ENCODE measurements at regions not wholly inside any gene's neighbourhood (a gene's known extent, or its start where the extent isn't known, plus 50 kb on each side); places are given as distances from the start of the nearest gene placed in this dataset.
"Not testable (repeated sequence)": the region's sequence is repeated elsewhere in the genome, so short reads cannot be mapped to it uniquely, and the experiment has no call there.

GRCh38 chr6:10101551-10102252 lies 313.2 kb downstream of the TFAP2A start:
- DNase-seq: no peak

GRCh38 chr6:10099529-10100140 lies 315.2 kb downstream of the TFAP2A start:
- no peak for DNase-seq

GRCh38 chr6:10098756-10099528 lies 315.9 kb downstream of the TFAP2A start:
- DNase-seq: no peak

GRCh38 chr6:10093282-10093681 lies 321.6 kb downstream of the TFAP2A start:
- DNase-seq: no peak

GRCh38 chr6:10084111-10084986 lies 330.5 kb downstream of the TFAP2A start:
- no peak for DNase-seq

DNA sequence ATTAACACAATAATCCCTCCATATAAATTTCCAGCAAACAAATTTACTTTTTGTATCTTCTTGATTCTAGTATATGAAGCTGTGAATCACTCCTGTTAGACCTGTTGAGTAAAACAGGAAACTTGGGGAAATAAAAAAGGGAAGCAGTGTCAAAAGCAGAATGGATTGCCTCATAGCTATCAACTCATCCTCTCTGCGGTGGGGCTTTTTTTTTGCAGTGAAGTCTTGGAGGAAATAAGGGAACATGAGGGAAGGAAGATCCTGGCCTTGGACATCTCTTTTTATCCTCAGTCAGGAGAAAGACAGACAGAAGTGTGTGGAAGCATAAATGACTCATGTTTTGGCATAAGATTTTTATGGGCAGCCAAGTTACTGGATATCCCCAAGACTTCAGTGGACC lies 332.5 kb downstream of the TFAP2A start:
- no peak for DNase-seq

DNA sequence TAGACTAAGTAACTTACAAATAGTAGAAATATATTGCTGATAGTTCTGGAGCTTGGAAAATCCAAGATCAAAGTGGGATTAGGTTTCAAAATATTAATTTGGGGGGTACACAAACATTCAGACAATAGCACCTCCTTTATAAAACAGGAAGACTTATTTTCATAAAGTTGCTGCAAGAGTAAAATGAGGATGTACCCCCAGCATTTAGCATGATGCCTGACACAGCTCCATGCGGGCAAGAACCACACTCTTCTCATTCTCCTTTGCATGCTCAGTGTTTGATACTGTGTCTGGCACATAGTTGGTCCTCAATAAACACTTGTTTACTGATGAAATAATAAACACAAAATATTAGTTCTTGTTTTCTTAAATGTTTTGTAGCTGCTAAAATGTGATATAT lies 332.9 kb downstream of the TFAP2A start:
- DNase-seq: no peak

- DNase-seq: no peak
Measured at GRCh38 chr6:10081075-10081474, 333.8 kb downstream of the TFAP2A start.

DNA sequence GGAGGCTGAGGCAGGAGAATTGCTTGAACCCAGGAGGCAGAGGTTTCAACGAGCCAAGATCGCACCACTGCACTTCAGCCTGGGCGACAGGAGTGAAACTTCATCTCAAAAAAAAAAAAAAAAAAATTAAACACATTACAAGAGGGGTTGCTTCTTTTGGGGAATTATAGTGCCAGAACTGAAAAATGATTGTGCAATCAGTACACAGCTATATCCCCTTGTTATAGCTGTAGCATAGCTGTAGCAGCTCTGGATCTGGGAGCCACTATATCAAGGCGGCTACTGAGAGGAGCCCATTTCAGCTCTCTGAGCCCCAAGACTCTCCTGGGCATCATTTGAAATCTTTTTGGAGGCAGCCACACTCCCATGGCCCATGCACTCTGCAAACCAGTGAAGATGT lies 334.3 kb downstream of the TFAP2A start:
- no peak for DNase-seq

DNA sequence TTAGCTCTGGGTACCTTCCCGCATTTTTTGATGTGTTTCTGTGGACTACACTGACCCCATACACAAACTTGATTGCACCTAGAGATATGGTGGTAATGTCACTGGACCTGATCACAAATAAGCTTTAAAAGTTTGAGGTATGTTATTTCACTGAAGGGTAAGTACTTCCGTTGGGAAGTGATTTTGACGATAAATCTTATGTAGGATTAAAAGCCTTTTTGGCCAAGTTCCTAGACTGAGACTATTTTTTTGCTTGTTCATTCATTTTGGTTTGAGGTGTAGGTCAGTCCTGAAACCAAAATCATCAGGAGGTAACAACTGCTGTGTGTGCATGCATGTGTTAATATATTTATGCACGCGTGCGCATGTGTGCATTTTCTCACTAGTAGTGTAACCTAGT lies 336.3 kb downstream of the TFAP2A start:
- DNase-seq: no peak

- not testable (repeated sequence) for DNase-seq
Measured at GRCh38 chr6:10074726-10075125, 340.1 kb downstream of the TFAP2A start.

GRCh38 chr6:10073341-10073740 lies 341.5 kb downstream of the TFAP2A start:
- DNase-seq: no peak

- DNase-seq: no peak
Measured at GRCh38 chr6:10071631-10072220, 343.1 kb downstream of the TFAP2A start.

GRCh38 chr6:10060004-10060403 lies 354.9 kb downstream of the TFAP2A start:
- DNase-seq: no peak

DNA sequence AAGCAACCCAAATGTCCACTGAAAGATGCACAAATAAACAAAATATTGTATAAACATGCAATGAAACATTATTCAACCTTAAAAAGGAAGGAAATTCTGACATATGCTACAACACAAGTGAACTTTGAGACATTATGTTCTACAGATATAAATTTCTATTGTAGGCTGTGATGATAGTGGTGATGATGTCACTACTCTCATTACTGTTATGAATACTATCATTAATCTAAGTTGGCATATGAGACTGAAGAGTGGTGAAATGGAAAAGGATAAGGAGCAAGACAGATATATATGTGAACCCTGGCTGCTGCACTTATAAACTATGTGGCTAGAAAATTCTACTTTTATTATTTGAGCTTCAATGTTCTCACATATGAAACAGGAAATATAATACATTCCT lies 360.2 kb downstream of the TFAP2A start:
- no peak for DNase-seq

- DNase-seq: no peak
Measured at GRCh38 chr6:10051283-10051682, 363.6 kb downstream of the TFAP2A start.

- no peak for DNase-seq
Measured at GRCh38 chr6:10048370-10049297, 366.2 kb downstream of the TFAP2A start.

DNA sequence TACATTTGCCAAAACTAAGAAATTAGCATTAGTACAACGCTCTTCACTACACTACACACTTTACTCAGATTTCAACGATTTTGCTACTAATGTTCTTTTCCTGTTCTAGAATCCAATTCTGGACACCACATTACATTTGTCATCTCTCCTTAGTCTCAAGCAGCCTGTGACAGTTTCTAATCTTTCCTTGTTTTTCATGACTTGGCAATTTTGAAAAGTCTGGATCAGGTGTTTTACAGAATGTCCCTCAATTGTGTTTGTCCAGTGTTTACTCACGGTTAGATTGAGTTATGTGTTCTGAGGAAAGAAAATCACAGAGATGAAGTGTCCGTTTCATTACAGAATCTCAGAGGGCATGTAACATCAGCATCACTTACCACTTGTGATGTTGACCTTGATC lies 372.6 kb downstream of the TFAP2A start:
- DNase-seq: no peak

GRCh38 chr6:10033223-10033829 lies 381.5 kb downstream of the TFAP2A start:
- no peak for DNase-seq

GRCh38 chr6:10031617-10032016 lies 383.3 kb downstream of the TFAP2A start:
- no peak for DNase-seq

- DNase-seq: no peak
Measured at GRCh38 chr6:10030942-10031537, 383.8 kb downstream of the TFAP2A start.

Measured in stimulated activated CD4-positive, alpha-beta T cell treated with anti-CD3 and anti-CD28 coated beads, Interleukin-2, amount 100 ng/mL, for 24 hours (primary cell).